Fibroblast of the aortic adventitia (primary cell): ENCODE measurements at regions not wholly inside any gene's neighbourhood (a gene's known extent, or its start where the extent isn't known, plus 50 kb on each side); places are given as distances from the start of the nearest gene placed in this dataset.
A peak's percentile ranks its signal among the peaks of the same experiment; 100 is the strongest.
"Not testable (repeated sequence)": the region's sequence is repeated elsewhere in the genome, so short reads cannot be mapped to it uniquely, and the experiment has no call there.

ENCODE experiments used
- DNase-seq: peaks from one replicate; pipeline ENCODE4 v3.0.0-alpha.2; 2010; ENCODE audit warnings: low read depth
- H3K4me3 ChIP-seq: 2 replicates; pipeline ENCODE4 v1.5.1; 2011; ENCODE audit warnings: low read depth, mild to moderate bottlenecking, control low read depth, low read length, moderate library complexity
- TF ChIP-seq, protein P1 (sequence below): IDR thresholded peaks from 2 replicates; pipeline ENCODE4 v1.5.1; 2011; ENCODE audit warnings: mild to moderate bottlenecking, low read length, control low read depth, inconsistent platforms; ENCODE audit not compliant: insufficient read depth

DNA sequence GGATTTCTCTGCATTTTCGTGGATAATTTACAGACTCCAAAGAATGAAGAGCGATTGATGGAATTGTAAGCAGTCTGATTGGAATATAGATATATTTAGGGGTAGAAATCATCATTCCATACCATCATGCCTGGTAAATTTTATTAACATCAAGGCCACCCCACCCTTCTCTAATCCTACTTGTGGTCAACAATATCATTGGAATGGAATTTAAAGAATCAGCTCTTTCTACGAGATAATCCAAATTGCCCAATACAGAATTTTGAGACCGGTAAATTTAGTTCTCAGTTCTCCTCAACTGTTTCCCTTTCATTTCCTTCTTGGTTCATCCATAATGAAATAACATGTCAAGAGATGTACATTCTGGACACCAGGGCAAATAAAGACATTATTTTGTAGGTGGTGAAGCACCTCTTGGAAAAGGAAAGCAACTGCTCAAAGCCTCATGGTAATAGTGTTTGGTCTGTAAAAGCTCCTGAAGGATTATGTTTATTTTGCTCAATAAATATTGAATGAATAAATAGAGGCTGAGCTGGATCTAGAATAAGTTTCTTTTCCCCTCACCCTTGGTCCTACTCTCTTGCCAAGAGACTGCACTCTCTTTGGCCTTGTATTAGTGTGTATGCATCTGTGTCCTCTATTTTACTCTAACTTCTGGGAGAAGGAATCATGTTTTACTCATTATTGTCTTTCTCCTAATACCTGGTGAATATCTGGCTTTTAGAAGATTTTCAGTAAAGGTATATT lies 133.7 kb upstream of the BCL6 start:
- DNase-seq: peak; percentile 71
- TF ChIP-seq, protein P1, sequence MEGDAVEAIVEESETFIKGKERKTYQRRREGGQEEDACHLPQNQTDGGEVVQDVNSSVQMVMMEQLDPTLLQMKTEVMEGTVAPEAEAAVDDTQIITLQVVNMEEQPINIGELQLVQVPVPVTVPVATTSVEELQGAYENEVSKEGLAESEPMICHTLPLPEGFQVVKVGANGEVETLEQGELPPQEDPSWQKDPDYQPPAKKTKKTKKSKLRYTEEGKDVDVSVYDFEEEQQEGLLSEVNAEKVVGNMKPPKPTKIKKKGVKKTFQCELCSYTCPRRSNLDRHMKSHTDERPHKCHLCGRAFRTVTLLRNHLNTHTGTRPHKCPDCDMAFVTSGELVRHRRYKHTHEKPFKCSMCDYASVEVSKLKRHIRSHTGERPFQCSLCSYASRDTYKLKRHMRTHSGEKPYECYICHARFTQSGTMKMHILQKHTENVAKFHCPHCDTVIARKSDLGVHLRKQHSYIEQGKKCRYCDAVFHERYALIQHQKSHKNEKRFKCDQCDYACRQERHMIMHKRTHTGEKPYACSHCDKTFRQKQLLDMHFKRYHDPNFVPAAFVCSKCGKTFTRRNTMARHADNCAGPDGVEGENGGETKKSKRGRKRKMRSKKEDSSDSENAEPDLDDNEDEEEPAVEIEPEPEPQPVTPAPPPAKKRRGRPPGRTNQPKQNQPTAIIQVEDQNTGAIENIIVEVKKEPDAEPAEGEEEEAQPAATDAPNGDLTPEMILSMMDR: no peak
- no peak overlapping the region for H3K4me3 ChIP-seq

DNA sequence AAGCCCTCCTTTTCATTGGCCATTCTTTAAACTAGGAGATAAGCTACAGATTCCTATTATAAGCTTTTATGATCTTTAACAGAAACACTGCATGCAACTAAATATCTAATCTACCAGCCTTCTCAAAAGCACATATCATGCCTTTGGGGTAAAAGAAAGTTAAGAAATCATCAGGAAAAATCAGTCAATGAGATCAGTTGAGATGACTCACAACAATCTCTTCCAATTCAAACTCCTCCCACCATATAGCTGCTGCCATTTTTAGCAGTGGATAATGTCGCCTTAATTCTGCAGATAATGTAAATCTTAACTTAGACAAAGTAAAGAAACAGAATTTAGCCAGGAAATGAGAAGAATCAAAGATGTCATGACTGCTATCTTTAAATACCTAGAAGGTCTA lies 135.2 kb upstream of the BCL6 start:
- DNase-seq: peak; percentile 41
- TF ChIP-seq, protein P1: no peak
- H3K4me3 ChIP-seq: no peak overlapping the region

DNA sequence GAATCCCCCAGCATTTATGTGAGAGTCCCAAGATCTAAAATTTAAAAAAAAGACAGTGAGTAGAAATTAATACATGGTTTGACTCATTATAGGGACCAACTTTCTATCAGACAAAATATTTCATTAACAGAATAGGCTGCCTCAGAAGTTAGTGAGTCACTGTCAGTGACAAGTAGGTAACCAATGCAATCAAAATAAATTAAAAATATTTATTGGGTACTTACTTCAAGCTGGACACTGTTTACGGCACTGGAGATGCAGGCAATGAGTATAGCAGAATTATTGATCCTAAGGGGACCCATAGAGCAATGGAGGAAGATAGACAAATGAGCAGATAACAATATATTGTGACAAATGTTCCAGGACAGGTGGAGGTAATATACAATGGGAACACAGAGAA lies 135.6 kb upstream of the BCL6 start:
- TF ChIP-seq, protein P1: no peak
- DNase-seq: no peak
- H3K4me3 ChIP-seq: no peak overlapping the region

DNA sequence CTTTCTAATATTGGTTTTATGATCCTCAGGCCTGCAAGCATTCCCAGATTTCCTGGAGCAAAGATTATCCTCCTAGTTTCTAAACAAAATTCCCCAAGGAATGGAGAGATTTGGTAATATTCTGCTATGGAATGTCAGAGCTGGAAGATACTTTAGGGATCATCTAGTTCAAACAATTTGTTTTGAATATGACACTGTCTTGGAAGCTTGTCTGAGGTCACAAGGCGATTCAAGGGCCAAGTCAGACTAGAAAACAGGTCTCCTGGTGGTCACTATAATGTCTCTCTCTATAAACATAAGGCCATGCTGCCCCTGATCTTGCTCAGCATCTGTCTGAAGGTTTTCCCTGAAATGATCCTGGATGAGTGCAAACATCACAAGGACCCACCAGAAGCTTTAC lies 143.4 kb upstream of the BCL6 start:
- TF ChIP-seq, protein P1: no peak
- H3K4me3 ChIP-seq: no peak overlapping the region
- DNase-seq: no peak

DNA sequence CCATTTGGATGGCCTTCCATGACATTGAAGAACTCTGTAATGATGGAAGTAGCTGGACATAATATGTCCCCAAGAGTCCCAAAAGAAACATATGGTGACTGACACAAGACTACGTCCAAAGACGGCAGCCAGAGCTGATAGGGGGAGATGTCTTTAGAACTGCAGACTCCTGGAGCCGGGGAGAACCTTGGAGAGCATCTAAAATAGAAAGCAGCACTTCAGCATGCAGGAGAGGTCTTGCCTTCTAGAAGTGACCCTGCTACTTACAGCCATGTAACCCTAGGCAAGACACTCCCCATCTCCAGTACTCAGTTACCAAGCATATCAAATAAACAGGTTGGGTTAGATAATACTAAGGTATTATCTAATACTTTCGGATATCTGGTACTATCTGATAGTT lies 143.8 kb upstream of the BCL6 start:
- no peak for DNase-seq
- no peak overlapping the region for H3K4me3 ChIP-seq
- TF ChIP-seq, protein P1: no peak

DNA sequence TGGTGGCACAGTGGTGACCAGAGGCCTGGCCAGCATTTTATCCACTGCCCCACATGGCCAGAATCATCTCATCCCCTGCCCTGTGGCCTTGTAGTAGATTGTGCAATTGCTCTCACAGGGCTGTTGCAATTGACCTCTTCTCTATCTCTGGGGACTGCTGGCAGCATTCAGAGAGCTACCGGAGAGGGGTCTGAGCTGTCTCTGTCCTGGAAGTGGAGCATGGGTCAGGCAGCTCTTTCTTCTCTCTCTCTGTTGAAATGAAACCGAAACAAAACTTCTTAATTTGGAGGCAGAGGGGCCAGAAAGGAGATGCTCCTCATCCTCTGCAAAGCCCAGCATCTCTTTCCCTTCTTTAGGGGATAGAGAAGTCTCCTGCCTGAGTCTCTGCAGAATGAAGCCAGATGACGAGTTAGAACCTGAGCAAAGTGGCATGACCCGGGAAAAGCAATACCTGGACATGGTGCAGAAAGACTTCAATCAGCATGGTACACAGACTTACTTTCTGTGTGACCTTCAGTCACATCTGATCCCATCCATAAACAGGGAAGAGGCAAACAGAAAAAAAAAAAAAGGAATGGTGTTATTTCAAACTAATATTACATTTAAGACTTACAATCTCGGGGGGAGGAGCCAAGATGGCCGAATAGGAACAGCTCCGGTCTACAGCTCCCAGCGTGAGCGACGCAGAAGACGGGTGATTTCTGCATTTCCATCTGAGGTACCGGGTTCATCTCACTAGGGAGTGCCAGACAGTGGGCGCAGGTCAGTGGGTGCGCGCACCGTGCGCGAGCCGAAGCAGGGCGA lies 144.5 kb upstream of the BCL6 start:
- no peak for DNase-seq
- H3K4me3 ChIP-seq: no peak overlapping the region
- TF ChIP-seq, protein P1: no peak

DNA sequence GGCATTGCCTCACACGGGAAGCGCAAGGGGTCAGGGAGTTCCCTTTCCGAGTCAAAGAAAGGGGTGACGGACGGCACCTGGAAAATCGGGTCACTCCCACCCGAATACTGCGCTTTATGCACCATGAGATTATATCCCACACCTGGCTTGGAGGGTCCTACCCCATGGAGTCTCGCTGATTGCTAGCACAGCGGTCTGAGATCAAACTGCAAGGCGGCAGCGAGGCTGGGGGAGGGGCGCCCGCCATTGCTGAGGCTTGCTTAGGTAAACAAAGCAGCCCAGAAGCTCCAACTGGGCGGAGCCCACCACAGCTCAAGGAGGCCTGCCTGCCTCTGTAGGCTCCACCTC lies 145.1 kb upstream of the BCL6 start:
- not testable (repeated sequence) for DNase-seq, H3K4me3 ChIP-seq
